ENCODE measurements at regions not wholly inside any gene's neighbourhood (a gene's known extent, or its start where the extent isn't known, plus 50 kb on each side); places are given as distances from the start of the nearest gene placed in this dataset.

DNA sequence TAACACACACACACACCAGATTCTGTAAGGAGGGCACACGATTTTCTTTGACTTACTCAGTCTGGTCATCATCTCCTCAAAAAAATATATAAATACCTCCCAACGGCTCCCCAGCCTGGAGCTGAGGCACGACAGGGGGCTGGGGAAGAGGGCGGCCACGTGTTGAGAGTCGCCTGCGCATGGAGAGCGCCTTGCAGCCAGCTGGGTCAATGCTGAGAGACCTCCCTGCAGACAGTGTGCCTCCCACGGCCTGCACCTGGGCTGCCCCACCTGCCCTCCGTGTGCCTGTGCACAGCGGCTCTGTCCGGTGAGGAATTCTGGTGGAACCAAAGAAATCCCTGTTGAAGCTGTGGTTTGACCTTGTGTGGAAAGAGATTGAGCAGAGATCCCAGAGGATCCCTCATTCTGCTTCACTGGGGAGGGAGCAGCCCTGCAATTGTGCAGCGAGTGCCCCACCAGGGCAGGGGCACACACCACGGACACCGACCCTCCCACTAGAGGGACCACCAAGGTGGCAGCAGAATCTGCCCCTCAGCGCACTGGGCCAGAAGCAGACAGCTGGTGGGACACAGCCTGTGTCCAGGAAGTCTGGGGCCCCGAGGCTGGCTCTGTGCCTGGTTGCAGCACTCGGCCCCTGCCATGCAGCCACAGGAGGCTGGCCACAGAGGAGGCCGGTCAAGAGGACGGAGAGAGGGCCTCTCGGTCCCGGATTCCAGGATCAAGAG is 150.5 kb upstream of the PPP2R2D start:
- ChIA-PET CTCF (interaction anchor here (0.7 kb wide), 1 partner anchor 1851 kb away, joined by 3 read pairs; no protein-coding TSS in a partner anchor), POLR2A (ENCODE audit: low non-redundant PET) (no interaction called here)
- no peak for DNase-seq (ENCODE audit: low spot score)
- TF ChIP-seq, protein P1, sequence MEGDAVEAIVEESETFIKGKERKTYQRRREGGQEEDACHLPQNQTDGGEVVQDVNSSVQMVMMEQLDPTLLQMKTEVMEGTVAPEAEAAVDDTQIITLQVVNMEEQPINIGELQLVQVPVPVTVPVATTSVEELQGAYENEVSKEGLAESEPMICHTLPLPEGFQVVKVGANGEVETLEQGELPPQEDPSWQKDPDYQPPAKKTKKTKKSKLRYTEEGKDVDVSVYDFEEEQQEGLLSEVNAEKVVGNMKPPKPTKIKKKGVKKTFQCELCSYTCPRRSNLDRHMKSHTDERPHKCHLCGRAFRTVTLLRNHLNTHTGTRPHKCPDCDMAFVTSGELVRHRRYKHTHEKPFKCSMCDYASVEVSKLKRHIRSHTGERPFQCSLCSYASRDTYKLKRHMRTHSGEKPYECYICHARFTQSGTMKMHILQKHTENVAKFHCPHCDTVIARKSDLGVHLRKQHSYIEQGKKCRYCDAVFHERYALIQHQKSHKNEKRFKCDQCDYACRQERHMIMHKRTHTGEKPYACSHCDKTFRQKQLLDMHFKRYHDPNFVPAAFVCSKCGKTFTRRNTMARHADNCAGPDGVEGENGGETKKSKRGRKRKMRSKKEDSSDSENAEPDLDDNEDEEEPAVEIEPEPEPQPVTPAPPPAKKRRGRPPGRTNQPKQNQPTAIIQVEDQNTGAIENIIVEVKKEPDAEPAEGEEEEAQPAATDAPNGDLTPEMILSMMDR (conservative IDR thresholded peaks at IDR 0.05; ENCODE audit: low read depth), result no peak
- no peak overlapping the region for H3K27ac ChIP-seq

DNA sequence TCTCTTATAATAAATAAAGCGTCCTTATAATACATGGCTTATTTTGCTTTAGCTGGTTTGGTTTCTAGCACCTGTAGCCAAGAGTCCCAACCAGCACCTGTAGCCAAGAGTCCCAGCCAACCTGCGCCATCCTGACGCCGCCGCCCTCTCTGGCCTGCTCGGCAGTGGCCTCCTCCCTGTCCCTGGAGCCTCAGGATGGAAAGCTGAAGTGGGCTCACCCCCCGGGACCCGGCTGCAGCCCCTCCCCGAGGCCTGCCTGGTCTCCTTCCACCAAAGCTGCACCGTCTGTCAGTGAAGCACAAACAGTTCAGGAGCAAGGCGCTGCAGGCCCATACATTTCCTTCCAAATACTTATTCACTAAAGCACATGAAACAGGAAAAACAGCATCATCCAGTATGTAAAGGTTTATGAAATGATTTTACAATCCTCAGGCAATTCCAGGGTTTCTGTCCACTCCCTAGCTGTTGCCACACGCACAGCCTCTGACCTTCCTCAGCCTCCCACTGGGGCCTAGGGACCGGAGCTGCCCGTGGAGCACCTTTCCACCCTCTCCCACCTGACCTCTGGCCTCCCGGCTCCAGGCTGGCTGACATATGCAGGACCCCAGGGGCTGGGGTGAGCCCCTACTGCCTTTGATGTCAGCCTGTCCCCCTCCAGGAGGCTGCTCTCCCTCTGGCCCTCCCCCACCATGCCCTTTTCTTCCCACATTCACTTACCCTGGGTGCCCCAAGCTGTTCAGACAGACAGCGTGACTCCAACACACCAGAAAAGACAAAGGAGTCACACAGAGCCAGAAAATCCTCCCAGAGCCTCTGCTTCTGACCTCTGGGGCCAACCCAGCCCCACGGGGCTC is 149.6 kb upstream of the PPP2R2D start:
- ChIA-PET POLR2A (ENCODE audit: low non-redundant PET) (no interaction called here), CTCF (interaction anchor here (0.6 kb wide), 1 partner anchor 971 kb away, joined by 3 read pairs; no protein-coding TSS in a partner anchor)
- no peak overlapping the region for H3K27ac ChIP-seq
- TF ChIP-seq, protein P1 (conservative IDR thresholded peaks at IDR 0.05; ENCODE audit: low read depth), result no peak
- no peak for DNase-seq (ENCODE audit: low spot score)

- TF ChIP-seq, protein P1 (conservative IDR thresholded peaks at IDR 0.05; ENCODE audit: low read depth), result no peak
- no peak overlapping the region for H3K27ac ChIP-seq
- ChIA-PET CTCF (no interaction called here), POLR2A (ENCODE audit: low non-redundant PET) (no interaction called here)
- peak; percentile 57 for DNase-seq (ENCODE audit: low spot score)
These were observed 148.7 kb upstream of the PPP2R2D start for GRCh38 chr10:131751827-131752775.

GRCh38 chr10:131753336-131753735 is 147.5 kb upstream of the PPP2R2D start:
- TF ChIP-seq, protein P1 (conservative IDR thresholded peaks at IDR 0.05; ENCODE audit: low read depth), result no peak
- no peak for DNase-seq (ENCODE audit: low spot score)
- ChIA-PET CTCF (no interaction called here), POLR2A (ENCODE audit: low non-redundant PET) (no interaction called here)
- no peak overlapping the region for H3K27ac ChIP-seq

DNA sequence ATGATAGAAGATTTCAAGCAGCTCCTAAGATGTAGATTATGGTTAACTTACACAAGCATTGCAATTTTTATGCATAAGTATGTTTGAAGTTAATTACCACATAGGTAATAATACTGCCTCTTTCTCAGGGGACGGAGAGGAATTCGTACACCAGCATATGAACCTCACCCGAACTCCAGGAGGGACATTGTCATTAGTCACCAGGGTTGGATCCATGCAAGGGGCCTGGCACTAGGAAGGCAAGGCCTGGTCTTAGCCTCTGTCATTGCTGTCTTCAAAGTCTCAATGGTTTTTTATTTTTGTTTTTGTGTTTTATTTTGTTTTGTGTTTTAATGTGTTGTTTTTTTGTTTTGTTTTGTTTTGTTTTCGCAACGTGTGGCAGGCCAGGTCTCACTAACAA is 145.6 kb upstream of the PPP2R2D start:
- ChIA-PET CTCF (interaction anchor here (0.5 kb wide), 1 partner anchor 677 kb away, joined by 3 read pairs; no protein-coding TSS in a partner anchor), POLR2A (ENCODE audit: low non-redundant PET) (no interaction called here)
- TF ChIP-seq, protein P1 (conservative IDR thresholded peaks at IDR 0.05; ENCODE audit: low read depth), result no peak
- H3K27ac ChIP-seq, result no peak overlapping the region
- no peak for DNase-seq (ENCODE audit: low spot score)
